ENCODE measurements at regions not wholly inside any gene's neighbourhood (a gene's known extent, or its start where the extent isn't known, plus 50 kb on each side); places are given as distances from the start of the nearest gene placed in this dataset.
"Not testable (repeated sequence)": the region's sequence is repeated elsewhere in the genome, so short reads cannot be mapped to it uniquely, and the experiment has no call there.

- DNase-seq (ENCODE audit: low read depth) = no peak
Observed at GRCh38 chr1:195915826-195916225, 692.4 kb downstream of the KCNT2 start.

GRCh38 chr1:195909061-195909460, 699.2 kb downstream of the KCNT2 start:
- DNase-seq (ENCODE audit: low read depth) = no peak

GRCh38 chr1:195908121-195908520, 700.1 kb downstream of the KCNT2 start:
- no peak for DNase-seq (ENCODE audit: low read depth)

DNA sequence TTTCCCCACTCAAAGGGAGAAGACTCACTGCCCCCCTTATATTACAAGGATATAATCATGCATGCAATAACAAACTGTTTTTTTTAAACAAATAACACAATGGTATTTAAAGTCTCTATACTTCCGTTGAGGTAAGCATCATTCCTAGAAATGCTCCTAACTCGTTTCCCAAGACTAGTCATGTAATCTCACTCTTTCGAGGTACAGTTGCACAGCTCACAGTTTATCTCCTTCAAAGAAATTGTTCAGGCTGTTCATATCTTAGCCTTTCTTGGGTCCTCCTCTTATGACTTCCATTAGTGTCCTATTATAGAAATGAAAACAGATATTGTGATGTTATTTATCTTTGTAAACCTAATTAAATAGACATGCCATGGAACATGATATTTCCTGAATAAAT, 705.0 kb downstream of the KCNT2 start:
- no peak for DNase-seq (ENCODE audit: low read depth)

GRCh38 chr1:195902779-195903178, 705.5 kb downstream of the KCNT2 start:
- no peak for DNase-seq (ENCODE audit: low read depth)

GRCh38 chr1:195899762-195900352, 708.4 kb downstream of the KCNT2 start:
- DNase-seq (ENCODE audit: low read depth) = peak; percentile 5

DNA sequence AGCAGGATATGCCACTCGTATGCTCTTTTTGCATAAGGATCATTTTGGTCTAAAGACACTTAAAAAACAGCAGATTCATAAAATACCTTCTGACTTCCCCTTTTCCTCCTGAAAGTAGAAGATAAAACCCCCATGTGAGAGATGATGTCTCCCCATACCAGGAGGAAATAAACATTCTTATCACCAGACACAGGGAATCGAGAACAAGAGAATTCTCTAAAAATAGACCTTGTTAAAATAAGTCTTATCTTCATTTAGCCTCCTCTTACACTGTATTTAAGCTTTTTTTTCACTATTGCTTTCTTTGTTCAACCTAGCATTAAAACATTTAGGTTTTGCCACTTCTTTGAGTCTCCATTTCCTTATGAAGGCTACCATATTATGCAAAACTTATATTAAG, 709.3 kb downstream of the KCNT2 start:
- DNase-seq (ENCODE audit: low read depth) = no peak

DNA sequence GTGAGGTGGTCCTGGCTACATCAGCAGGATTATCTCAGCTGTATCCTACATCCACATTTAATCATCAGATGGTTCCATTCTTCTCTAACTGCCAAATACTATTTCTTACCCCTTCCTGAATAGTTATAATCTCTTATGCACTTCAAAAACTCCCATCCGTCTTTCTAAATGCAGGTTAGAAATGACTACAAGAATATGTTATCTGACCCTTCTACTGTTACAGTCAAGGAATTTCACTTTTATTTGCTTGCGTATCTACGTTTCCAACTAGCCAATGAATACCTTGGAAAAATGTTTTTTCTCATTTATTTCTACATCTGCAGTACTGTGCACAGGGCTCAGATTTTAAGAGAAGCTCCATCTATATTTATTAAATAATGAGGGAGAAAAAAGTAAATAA, 709.9 kb downstream of the KCNT2 start:
- DNase-seq (ENCODE audit: low read depth) = no peak

DNA sequence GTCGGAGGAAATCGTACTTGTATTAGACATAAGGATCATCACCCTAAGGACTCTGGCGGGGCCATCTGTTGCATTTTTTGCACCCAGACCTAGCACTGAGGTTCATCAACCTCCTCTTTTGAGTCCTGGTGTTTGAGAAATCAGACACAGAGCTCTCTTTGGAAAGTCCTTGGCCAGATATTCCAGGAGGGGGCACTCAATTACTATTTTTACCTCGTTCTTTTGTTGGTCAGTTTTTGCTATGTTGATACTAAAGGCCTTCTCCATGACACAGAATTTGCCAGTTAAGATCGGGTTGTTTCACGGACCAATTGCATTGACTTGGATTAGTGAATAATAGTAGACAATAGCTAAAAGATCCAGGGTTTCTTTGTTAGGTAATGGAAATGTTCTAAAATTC, 711.2 kb downstream of the KCNT2 start:
- no peak for DNase-seq (ENCODE audit: low read depth)

- DNase-seq (ENCODE audit: low read depth) = no peak
Observed at GRCh38 chr1:195894411-195894810, 713.8 kb downstream of the KCNT2 start.

DNA sequence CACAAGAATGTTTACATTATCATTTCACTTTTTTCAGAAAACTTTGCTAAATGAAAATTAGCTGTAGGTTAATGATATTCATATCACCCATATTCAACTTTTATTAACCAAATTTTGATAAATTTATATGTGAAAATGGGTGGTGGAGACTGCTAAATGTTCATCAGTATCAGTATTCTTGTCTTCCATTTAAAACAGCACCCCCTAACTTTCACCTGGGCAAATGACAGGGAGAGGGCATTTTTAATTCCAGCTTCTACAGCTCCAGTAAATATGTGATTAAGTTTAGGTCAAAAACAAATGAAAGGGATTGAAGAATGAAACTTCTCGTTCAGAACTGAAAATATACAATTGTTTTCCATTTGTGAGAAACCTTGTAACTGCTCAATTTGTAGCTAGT, 722.2 kb downstream of the KCNT2 start:
- no peak for DNase-seq (ENCODE audit: low read depth)

DNA sequence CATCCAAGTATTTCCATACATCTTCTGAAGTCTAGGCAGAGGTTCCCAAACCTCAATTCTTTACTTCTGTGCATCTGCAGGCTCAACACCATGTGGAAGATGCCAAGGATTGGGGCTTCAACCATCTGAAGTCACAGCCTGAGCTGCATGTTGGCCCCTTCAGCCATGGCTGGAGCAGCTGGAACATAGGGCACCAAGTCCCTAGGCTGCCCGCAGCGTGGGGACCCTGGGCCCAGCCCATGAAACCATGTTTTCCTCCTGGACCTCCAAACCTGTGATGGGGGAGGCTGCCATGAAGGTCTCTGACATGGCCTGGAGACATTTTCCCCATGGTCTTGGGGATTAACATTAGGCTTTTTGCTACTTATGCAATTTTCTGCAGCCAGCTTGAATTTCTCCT, 729.8 kb downstream of the KCNT2 start:
- DNase-seq (ENCODE audit: low read depth) = no peak

- no peak for DNase-seq (ENCODE audit: low read depth)
Observed at GRCh38 chr1:195876792-195877191, 731.4 kb downstream of the KCNT2 start.

DNA sequence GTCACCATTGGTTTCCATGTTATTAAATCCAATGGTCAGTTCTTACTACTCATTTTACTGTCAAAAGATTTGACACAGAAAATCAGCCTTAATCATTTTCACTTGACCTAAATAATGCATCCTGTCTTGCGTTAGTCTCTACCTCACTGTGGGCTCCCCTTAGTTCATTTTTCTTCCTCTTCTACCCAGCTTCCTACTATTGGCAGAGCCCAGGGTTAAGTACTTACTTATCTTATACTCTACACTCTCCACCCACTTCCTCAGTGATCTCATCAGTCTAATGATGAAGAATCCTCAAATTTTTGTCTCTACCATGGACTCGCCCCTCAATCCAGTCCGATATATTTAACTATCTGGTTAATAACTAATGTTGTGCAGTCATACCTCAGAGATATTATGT, 735.9 kb downstream of the KCNT2 start:
- DNase-seq (ENCODE audit: low read depth) = no peak

- DNase-seq (ENCODE audit: low read depth) = no peak
Observed at GRCh38 chr1:195867638-195868037, 740.6 kb downstream of the KCNT2 start.

DNA sequence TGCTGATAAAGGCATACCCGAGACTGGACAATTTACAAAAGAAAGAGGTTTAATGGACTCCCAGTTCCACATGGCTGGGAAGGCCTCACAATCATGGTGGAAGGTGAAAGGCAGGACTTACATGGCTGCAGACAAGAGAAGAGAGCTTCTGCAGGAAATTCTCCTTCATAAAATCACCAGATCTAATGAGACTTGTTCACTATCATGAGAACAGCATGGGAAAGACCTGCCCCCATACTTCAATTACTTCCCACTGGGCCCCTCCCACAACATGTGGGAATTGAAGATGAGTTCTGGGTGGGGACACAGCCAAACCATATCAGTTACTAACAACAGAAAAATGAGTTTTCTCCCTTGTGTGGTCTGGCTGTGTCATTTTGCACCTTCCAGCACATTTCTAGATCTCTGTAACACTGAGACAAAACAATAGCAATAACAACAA, 741.4 kb downstream of the KCNT2 start:
- no peak for DNase-seq (ENCODE audit: low read depth)

- no peak for DNase-seq (ENCODE audit: low read depth)
Observed at GRCh38 chr1:195866091-195866780, 742.0 kb downstream of the KCNT2 start.

GRCh38 chr1:195851804-195852203, 756.4 kb downstream of the KCNT2 start:
- DNase-seq (ENCODE audit: low read depth) = no peak

DNA sequence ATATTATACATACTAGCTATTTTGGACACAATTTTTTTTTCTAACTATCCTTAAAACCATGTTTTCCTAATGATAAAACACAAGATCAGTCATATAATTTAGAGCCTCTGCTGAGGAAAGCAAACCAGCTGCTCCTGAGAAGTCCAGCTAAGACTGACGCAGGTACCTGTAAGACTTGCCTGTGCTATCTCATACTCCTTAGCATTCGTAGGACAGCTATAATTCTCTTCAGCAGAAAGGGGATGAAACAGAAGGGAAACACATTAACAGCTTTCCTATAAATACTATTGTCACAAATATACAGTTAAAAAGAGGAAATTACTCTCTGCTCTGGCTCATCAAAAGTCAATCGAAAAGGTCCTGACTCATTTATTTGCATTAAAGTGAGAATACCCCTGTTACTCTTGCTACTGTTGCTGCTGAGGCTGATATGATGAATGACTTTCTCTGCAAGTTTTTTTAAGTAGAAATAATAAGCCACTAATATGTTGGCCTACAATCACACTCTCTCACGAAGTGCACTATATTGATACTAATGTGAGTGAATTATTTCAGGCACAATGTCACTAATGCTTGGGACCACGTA, 757.1 kb downstream of the KCNT2 start:
- DNase-seq (ENCODE audit: low read depth) = no peak

DNA sequence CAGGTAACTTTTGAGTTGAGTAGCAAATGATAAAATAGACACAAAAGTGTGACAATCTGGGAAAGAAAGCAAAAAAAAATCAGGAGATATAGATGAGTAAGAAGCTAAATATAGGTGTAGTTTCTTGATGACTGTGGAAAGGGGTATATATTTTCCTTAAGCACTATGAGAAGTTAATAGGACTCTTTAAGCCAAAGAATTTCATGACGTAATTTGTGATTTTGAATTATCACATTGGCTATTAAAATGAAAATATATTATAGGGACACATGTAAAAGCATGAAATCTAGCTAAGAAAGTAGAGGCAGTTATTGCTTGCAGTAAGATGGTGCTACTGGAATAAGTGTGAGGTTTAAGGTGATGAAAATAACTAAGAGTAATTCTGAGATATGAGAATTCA, 759.1 kb downstream of the KCNT2 start:
- no peak for DNase-seq (ENCODE audit: low read depth)

- not testable (repeated sequence) for DNase-seq (ENCODE audit: low read depth)
Observed at GRCh38 chr1:195847957-195848875, 760.0 kb downstream of the KCNT2 start.

DNA sequence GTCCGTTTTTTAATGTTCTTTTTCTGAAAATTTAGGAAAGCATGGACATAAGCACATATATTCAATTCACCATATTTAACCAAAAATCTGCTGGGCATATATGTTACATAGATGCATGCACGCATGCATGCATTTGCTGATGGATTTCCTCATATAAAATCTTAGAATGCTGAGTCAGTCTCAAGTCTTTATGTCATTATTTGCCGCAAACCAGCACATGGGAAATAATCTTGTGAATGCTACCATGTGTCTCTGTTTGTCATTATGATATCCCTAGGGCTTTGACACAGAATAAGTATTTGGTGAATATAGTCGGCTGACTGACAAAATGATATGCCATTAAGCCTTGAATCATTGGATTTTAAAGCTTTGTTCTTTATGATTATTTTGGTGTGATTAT, 776.5 kb downstream of the KCNT2 start:
- DNase-seq (ENCODE audit: low read depth) = no peak

GRCh38 chr1:195828325-195828724, 779.9 kb downstream of the KCNT2 start:
- DNase-seq (ENCODE audit: low read depth) = no peak
